ENCODE measurements at regions not wholly inside any gene's neighbourhood (a gene's known extent, or its start where the extent isn't known, plus 50 kb on each side); places are given as distances from the start of the nearest gene placed in this dataset.

- peak in 1 of 4 donors; percentile 11 for DNase-seq (ENCODE audit: low read depth in 4 of 4, low spot score in 3 of 4)
Measured at GRCh38 chr11:90840071-90840470, 617.2 kb upstream of the CHORDC1 start.

GRCh38 chr11:90836031-90836430 lies 613.2 kb upstream of the CHORDC1 start:
- no peak for DNase-seq (ENCODE audit: low read depth in 4 of 4, low spot score in 3 of 4)

- DNase-seq (ENCODE audit: low read depth in 4 of 4, low spot score in 3 of 4) = no peak
Measured at GRCh38 chr11:90823446-90823845, 600.6 kb upstream of the CHORDC1 start.

- DNase-seq (ENCODE audit: low read depth in 4 of 4, low spot score in 3 of 4) = peak; percentile 6 to 39 (median 14)
Measured at GRCh38 chr11:90822996-90823395, 600.1 kb upstream of the CHORDC1 start.

GRCh38 chr11:90818196-90818745 lies 595.4 kb upstream of the CHORDC1 start:
- no peak for DNase-seq (ENCODE audit: low read depth in 4 of 4, low spot score in 3 of 4)

GRCh38 chr11:90809581-90809980 lies 586.7 kb upstream of the CHORDC1 start:
- no peak for DNase-seq (ENCODE audit: low read depth in 4 of 4, low spot score in 3 of 4)

- no peak for DNase-seq (ENCODE audit: low read depth in 4 of 4, low spot score in 3 of 4)
Measured at GRCh38 chr11:90805172-90805571, 582.3 kb upstream of the CHORDC1 start.

- no peak for DNase-seq (ENCODE audit: low read depth in 4 of 4, low spot score in 3 of 4)
Measured at GRCh38 chr11:90803831-90804230, 581.0 kb upstream of the CHORDC1 start.

- DNase-seq (ENCODE audit: low read depth in 4 of 4, low spot score in 3 of 4) = no peak
Measured at GRCh38 chr11:90803366-90803765, 580.5 kb upstream of the CHORDC1 start.

GRCh38 chr11:90798769-90799168 lies 575.9 kb upstream of the CHORDC1 start:
- no peak for DNase-seq (ENCODE audit: low read depth in 4 of 4, low spot score in 3 of 4)

- DNase-seq (ENCODE audit: low read depth in 4 of 4, low spot score in 3 of 4) = no peak
Measured at GRCh38 chr11:90795746-90796145, 572.9 kb upstream of the CHORDC1 start.

GRCh38 chr11:90788961-90789360 lies 566.1 kb upstream of the CHORDC1 start:
- no peak for DNase-seq (ENCODE audit: low read depth in 4 of 4, low spot score in 3 of 4)

- DNase-seq (ENCODE audit: low read depth in 4 of 4, low spot score in 3 of 4) = no peak
Measured at GRCh38 chr11:90784241-90784814, 561.5 kb upstream of the CHORDC1 start.

- no peak for DNase-seq (ENCODE audit: low read depth in 4 of 4, low spot score in 3 of 4)
Measured at GRCh38 chr11:90783111-90783510, 560.3 kb upstream of the CHORDC1 start.

GRCh38 chr11:90779098-90779497 lies 556.2 kb upstream of the CHORDC1 start:
- DNase-seq (ENCODE audit: low read depth in 4 of 4, low spot score in 3 of 4) = no peak

GRCh38 chr11:90775567-90776165 lies 552.8 kb upstream of the CHORDC1 start:
- no peak for DNase-seq (ENCODE audit: low read depth in 4 of 4, low spot score in 3 of 4)

- DNase-seq (ENCODE audit: low read depth in 4 of 4, low spot score in 3 of 4) = no peak
Measured at GRCh38 chr11:90774727-90775566, 552.1 kb upstream of the CHORDC1 start.

GRCh38 chr11:90770007-90770406 lies 547.2 kb upstream of the CHORDC1 start:
- DNase-seq (ENCODE audit: low read depth in 4 of 4, low spot score in 3 of 4) = no peak

GRCh38 chr11:90766121-90766520 lies 543.3 kb upstream of the CHORDC1 start:
- DNase-seq (ENCODE audit: low read depth in 4 of 4, low spot score in 3 of 4) = no peak

GRCh38 chr11:90764691-90765090 lies 541.8 kb upstream of the CHORDC1 start:
- no peak for DNase-seq (ENCODE audit: low read depth in 4 of 4, low spot score in 3 of 4)

- no peak for DNase-seq (ENCODE audit: low read depth in 4 of 4, low spot score in 3 of 4)
Measured at GRCh38 chr11:90757849-90758494, 535.1 kb upstream of the CHORDC1 start.

Measured in left renal pelvis (tissue), 4 donors.